ENCODE measurements at regions not wholly inside any gene's neighbourhood (a gene's known extent, or its start where the extent isn't known, plus 50 kb on each side); places are given as distances from the start of the nearest gene placed in this dataset.

- TF ChIP-seq CTCF (IDR thresholded peaks at IDR 0.05) (no peak), POLR2A (IDR thresholded peaks at IDR 0.05) (no peak)
These were observed 407.2 kb downstream of the KCNRG start for GRCh38 chr13:50422181-50423148.

Data from lower leg skin (tissue), 3 donors.